Osteoblast (primary cell): ENCODE measurements at regions not wholly inside any gene's neighbourhood (a gene's known extent, or its start where the extent isn't known, plus 50 kb on each side); places are given as distances from the start of the nearest gene placed in this dataset.
"Not testable (repeated sequence)": the region's sequence is repeated elsewhere in the genome, so short reads cannot be mapped to it uniquely, and the experiment has no call there.

Experiments used
- DNase-seq: peaks from one replicate; pipeline ENCODE4 v3.0.0; 2011; ENCODE audit warnings: low spot score, mixed read lengths; ENCODE audit not compliant: insufficient read length; ENCODE audit errors: missing footprints
- H2AFZ ChIP-seq: 2 replicates; pipeline ENCODE4 v1.6.0; 2011; ENCODE audit warnings: mild to moderate bottlenecking, low read length
- H3K27ac ChIP-seq: 2 replicates; pipeline ENCODE4 v1.5.1; 2011; ENCODE audit warnings: mild to moderate bottlenecking, low read depth, low read length, moderate library complexity
- H3K27me3 ChIP-seq: 2 replicates; pipeline ENCODE4 v1.6.0; 2012; ENCODE audit warnings: mild to moderate bottlenecking, control low read depth, inconsistent platforms, low read length, moderate library complexity; ENCODE audit not compliant: insufficient read depth
- H3K36me3 ChIP-seq: 2 replicates; pipeline ENCODE4 v1.5.1; 2011; ENCODE audit warnings: mild to moderate bottlenecking, low read length, control low read depth, moderate library complexity; ENCODE audit not compliant: insufficient read depth
- H3K4me1 ChIP-seq: 2 replicates; pipeline ENCODE4 v1.5.1; 2011; ENCODE audit warnings: mild to moderate bottlenecking, low read length, control low read depth, moderate library complexity; ENCODE audit not compliant: insufficient read depth
- H3K4me2 ChIP-seq: 2 replicates; pipeline ENCODE4 v1.6.0; 2011; ENCODE audit warnings: mild to moderate bottlenecking, low read length; ENCODE audit not compliant: insufficient read depth
- H3K4me3 ChIP-seq: fragments of 200-600 bp; sonication (generic); 3 replicates; pipeline ENCODE4 v1.5.1; 2012; ENCODE audit warnings: mild to moderate bottlenecking, low read length, inconsistent platforms; ENCODE audit not compliant: insufficient read depth
- H3K79me2 ChIP-seq: 2 replicates; pipeline ENCODE4 v1.6.0; 2012; ENCODE audit warnings: mild to moderate bottlenecking, low read length, control low read depth, inconsistent platforms; ENCODE audit not compliant: insufficient read depth
- H3K9me3 ChIP-seq: 2 replicates; pipeline ENCODE4 v1.5.1; 2011; ENCODE audit warnings: low read depth, low read length, control low read depth
- H4K20me1 ChIP-seq: 2 replicates; pipeline ENCODE4 v1.6.0; 2012; ENCODE audit warnings: mild to moderate bottlenecking, low read length, control low read depth; ENCODE audit not compliant: insufficient read depth
- CTCF ChIP-seq: IDR thresholded peaks from 2 replicates; pipeline ENCODE4 v1.5.1; 2011; ENCODE audit warnings: mild to moderate bottlenecking, low read depth, low read length, moderate library complexity; ENCODE audit errors: extremely low read depth

GRCh38 chr6:80517525-80517924 is 411.1 kb downstream of the BCKDHB start:
- no peak overlapping the region for H3K4me2 ChIP-seq
- no peak overlapping the region for H3K27ac ChIP-seq
- H3K9me3 ChIP-seq: no peaks in the 10 kb centered on the region
- no peaks in the 10 kb centered on the region for H4K20me1 ChIP-seq
- no peak for TF ChIP-seq CTCF
- H2AFZ ChIP-seq: no peak overlapping the region
- peaks cover 10% of the 10 kb centered on the region for H3K4me1 ChIP-seq
- no peaks in the 10 kb centered on the region for H3K36me3 ChIP-seq
- no peaks in the 10 kb centered on the region for H3K79me2 ChIP-seq
- H3K4me3 ChIP-seq: no peak overlapping the region
- no peak for DNase-seq
- no peaks in the 10 kb centered on the region for H3K27me3 ChIP-seq

GRCh38 chr6:80510521-80510920 is 404.1 kb downstream of the BCKDHB start:
- not testable (repeated sequence) for H3K27ac ChIP-seq, H3K79me2 ChIP-seq, H3K9me3 ChIP-seq, H3K4me3 ChIP-seq, H3K36me3 ChIP-seq, DNase-seq, H3K4me2 ChIP-seq, H3K27me3 ChIP-seq, H4K20me1 ChIP-seq, H3K4me1 ChIP-seq, H2AFZ ChIP-seq

GRCh38 chr6:80508885-80509630 is 402.6 kb downstream of the BCKDHB start:
- Histone ChIP-seq H3K27me3 (no peaks in the 10 kb centered on the region), H3K4me2 (no peak overlapping the region), H3K4me3 (no peak overlapping the region), H3K79me2 (no peaks in the 10 kb centered on the region), H2AFZ (no peak overlapping the region), H3K27ac (no peak overlapping the region), H3K4me1 (no peaks in the 10 kb centered on the region), H3K36me3 (no peaks in the 10 kb centered on the region), H3K9me3 (no peaks in the 10 kb centered on the region), H4K20me1 (no peaks in the 10 kb centered on the region)
- TF ChIP-seq CTCF: no peak
- no peak for DNase-seq

- Histone ChIP-seq H2AFZ (no peak overlapping the region), H3K9me3 (no peaks in the 10 kb centered on the region), H3K27me3 (no peaks in the 10 kb centered on the region), H3K4me3 (no peak overlapping the region), H3K36me3 (no peaks in the 10 kb centered on the region), H3K79me2 (no peaks in the 10 kb centered on the region), H3K4me2 (no peak overlapping the region), H4K20me1 (no peaks in the 10 kb centered on the region), H3K27ac (no peak overlapping the region), H3K4me1 (no peaks in the 10 kb centered on the region)
- DNase-seq: no peak
- no peak for TF ChIP-seq CTCF
Measured at GRCh38 chr6:80504882-80505281, 398.4 kb downstream of the BCKDHB start.
